SU-DHL-6 (cell line): ENCODE measurements at regions not wholly inside any gene's neighbourhood (a gene's known extent, or its start where the extent isn't known, plus 50 kb on each side); places are given as distances from the start of the nearest gene placed in this dataset.

Experiments used
- EZH2phosphoT487 ChIP-seq: fragments of 200-600 bp; sonication (generic), shearing (Covaris generic); conservative IDR thresholded peaks from 2 replicates; pipeline ENCODE4 v1.6.1; 2018; ENCODE audit warnings: mild to moderate bottlenecking, antibody characterized with exemption, low read length, moderate library complexity, mixed read lengths
- TF ChIP-seq, protein P1 (sequence below): fragments of 200-600 bp; sonication (generic); IDR thresholded peaks from one replicate; pipeline ENCODE4 v1.5.1; 2017; ENCODE audit warnings: antibody characterized with exemption, mild to moderate bottlenecking, low read length, moderate library complexity; ENCODE audit not compliant: insufficient read depth, poor library complexity, severe bottlenecking

DNA sequence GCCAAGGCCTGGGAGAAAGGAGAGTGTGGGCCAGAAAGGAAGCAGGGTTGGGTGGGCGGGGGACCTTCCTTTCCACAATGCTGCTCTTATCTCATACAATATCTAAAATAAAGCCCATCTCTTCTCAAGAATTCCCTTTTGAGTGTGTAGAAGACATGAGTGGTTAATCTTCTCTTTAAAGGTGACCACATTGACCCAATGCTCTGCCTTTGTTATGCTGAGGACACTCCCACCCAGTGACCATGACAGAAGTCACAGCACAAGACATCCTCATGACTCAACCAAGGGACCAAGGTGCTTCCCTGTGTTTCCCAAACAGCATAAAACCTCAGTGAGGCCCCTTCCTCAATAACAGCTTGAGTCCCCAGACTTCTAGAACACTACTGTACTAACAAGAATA is 193.0 kb upstream of the ADAMTS16 start:
- TF ChIP-seq, protein P1, sequence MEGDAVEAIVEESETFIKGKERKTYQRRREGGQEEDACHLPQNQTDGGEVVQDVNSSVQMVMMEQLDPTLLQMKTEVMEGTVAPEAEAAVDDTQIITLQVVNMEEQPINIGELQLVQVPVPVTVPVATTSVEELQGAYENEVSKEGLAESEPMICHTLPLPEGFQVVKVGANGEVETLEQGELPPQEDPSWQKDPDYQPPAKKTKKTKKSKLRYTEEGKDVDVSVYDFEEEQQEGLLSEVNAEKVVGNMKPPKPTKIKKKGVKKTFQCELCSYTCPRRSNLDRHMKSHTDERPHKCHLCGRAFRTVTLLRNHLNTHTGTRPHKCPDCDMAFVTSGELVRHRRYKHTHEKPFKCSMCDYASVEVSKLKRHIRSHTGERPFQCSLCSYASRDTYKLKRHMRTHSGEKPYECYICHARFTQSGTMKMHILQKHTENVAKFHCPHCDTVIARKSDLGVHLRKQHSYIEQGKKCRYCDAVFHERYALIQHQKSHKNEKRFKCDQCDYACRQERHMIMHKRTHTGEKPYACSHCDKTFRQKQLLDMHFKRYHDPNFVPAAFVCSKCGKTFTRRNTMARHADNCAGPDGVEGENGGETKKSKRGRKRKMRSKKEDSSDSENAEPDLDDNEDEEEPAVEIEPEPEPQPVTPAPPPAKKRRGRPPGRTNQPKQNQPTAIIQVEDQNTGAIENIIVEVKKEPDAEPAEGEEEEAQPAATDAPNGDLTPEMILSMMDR: no peak
- TF ChIP-seq EZH2phosphoT487: no peak
